ENCODE measurements at regions not wholly inside any gene's neighbourhood (a gene's known extent, or its start where the extent isn't known, plus 50 kb on each side); places are given as distances from the start of the nearest gene placed in this dataset.

- TF ChIP-seq, protein P1, sequence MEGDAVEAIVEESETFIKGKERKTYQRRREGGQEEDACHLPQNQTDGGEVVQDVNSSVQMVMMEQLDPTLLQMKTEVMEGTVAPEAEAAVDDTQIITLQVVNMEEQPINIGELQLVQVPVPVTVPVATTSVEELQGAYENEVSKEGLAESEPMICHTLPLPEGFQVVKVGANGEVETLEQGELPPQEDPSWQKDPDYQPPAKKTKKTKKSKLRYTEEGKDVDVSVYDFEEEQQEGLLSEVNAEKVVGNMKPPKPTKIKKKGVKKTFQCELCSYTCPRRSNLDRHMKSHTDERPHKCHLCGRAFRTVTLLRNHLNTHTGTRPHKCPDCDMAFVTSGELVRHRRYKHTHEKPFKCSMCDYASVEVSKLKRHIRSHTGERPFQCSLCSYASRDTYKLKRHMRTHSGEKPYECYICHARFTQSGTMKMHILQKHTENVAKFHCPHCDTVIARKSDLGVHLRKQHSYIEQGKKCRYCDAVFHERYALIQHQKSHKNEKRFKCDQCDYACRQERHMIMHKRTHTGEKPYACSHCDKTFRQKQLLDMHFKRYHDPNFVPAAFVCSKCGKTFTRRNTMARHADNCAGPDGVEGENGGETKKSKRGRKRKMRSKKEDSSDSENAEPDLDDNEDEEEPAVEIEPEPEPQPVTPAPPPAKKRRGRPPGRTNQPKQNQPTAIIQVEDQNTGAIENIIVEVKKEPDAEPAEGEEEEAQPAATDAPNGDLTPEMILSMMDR (IDR thresholded peaks at IDR 0.05; ENCODE audit: borderline replicate concordance, insufficient read depth, low read depth, low read length), result no peak
Measured at GRCh38 chr2:228798458-228799207, 472.5 kb downstream of the PID1 start.

DNA sequence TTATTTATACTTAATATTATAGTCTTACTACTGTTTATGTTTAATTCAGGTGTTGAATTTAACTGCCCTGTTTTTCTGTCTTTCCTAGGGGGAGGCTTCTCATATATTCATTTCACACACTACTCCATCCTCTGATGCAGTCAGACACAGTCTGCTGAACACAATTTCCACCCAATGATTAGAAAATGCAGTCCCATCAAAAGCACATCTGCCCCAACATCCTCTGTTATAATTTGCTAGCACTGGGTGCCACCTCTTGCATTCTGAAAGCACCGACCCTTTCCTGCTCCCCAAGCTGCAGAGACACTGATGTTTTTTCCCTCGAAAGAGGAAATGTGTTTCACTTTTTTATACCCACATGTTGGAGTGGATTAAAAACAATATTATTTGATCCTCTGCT lies 474.7 kb downstream of the PID1 start:
- no peak overlapping the region for H3K4me3 ChIP-seq (ENCODE audit: low read depth, low read length)
- TF ChIP-seq, protein P1 (IDR thresholded peaks at IDR 0.05; ENCODE audit: borderline replicate concordance, insufficient read depth, low read depth, low read length), result no peak

More at GRCh38 chr2:228798458-228799207, 472.5 kb downstream of the PID1 start:
- H3K4me3 ChIP-seq (ENCODE audit: low read depth, low read length), result no peak overlapping the region

GRCh38 chr2:228793116-228793515 lies 478.0 kb downstream of the PID1 start:
- TF ChIP-seq, protein P1 (IDR thresholded peaks at IDR 0.05; ENCODE audit: borderline replicate concordance, insufficient read depth, low read depth, low read length), result no peak
- H3K4me3 ChIP-seq (ENCODE audit: low read depth, low read length), result no peak overlapping the region

DNA sequence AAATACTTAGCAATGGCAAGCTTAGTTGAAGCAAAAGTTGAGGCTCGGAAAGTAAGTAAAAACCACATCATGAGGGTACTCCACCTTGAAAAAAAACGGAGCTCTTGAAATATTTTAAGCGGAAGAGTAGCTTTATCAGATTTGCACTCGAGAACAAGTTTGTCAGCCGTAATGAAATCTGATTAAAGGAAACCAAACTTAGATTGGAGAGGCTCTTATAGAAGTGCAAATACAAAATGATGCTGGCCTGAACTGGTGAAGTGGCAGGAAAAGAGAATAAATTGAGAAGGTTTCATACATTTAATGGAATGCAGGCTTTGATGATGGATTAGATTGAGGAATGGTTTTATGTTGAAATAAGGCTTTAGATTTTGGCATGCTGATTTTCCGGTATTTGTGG lies 484.2 kb downstream of the PID1 start:
- TF ChIP-seq, protein P1 (IDR thresholded peaks at IDR 0.05; ENCODE audit: borderline replicate concordance, insufficient read depth, low read depth, low read length), result no peak
- H3K4me3 ChIP-seq (ENCODE audit: low read depth, low read length), result no peak overlapping the region

DNA sequence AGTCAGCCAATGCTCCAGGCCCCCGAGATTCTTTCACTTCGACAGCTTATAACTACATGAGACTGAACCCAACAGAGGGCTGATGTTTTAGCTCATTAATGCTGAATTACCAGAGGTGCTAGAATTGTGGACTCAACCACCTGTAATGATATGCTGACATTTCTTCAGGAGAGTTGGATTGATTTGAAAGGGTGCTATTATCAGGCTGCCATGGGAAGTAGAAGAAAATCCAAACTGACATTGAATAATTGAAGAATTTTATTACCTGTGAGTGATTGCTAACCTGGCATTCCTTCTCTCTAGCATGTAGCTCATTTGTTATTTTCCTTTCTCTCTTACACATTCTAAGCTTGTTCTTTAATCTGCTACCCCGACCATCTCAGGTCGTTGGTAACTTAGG lies 488.8 kb downstream of the PID1 start:
- H3K4me3 ChIP-seq (ENCODE audit: low read depth, low read length), result no peak overlapping the region
- TF ChIP-seq, protein P1 (IDR thresholded peaks at IDR 0.05; ENCODE audit: borderline replicate concordance, insufficient read depth, low read depth, low read length), result no peak

GRCh38 chr2:228777855-228778355 lies 493.2 kb downstream of the PID1 start:
- TF ChIP-seq, protein P1 (IDR thresholded peaks at IDR 0.05; ENCODE audit: borderline replicate concordance, insufficient read depth, low read depth, low read length), result no peak
- H3K4me3 ChIP-seq (ENCODE audit: low read depth, low read length), result no peak overlapping the region

DNA sequence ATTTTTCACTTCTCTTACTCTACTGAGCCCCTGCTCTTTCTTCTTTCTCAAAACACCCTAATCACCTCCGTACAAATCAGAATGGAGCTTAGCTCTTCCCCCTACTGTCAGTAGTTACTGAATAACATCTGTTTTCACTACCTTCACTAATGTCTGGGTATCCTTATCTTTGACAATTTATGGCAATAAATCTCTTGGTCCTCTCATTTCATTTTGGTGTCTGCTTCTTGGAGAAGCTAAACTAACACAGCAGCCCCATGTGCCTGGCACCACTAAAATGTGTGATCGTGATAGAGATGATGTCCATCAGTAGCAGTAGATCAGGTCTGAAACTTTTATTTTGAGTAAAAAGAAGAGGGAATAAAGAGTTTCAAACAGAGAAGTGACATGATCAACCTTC lies 496.5 kb downstream of the PID1 start:
- no peak overlapping the region for H3K4me3 ChIP-seq (ENCODE audit: low read depth, low read length)
- TF ChIP-seq, protein P1 (IDR thresholded peaks at IDR 0.05; ENCODE audit: borderline replicate concordance, insufficient read depth, low read depth, low read length), result no peak

All from GM12875 (cell line).